ENCODE measurements at regions not wholly inside any gene's neighbourhood (a gene's known extent, or its start where the extent isn't known, plus 50 kb on each side); places are given as distances from the start of the nearest gene placed in this dataset.

DNA sequence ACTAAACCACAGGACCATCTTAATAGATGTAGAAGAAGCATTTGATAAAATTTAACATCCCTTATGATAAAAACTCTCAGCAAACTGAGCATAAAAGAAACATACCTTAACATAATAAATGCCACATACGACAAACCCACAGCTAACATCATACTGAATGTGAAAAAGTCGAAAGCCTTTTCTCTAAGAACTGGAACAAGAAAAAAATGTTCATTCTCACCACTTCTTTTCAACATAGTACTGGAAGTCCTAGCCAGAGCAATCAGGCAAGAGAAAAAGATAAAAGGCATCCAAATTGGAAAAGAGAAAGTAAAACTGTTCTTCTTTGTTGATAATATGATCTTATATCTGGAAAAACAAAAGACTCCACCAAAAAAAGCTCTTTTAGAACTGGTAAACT, 134.2 kb downstream of the RPL22L1 start:
- no peak for DNase-seq
- H3K27me3 Mint-ChIP-seq (ENCODE audit: low read depth): peaks cover 4% of the 10 kb centered on the region
- H3K36me3 Mint-ChIP-seq (ENCODE audit: low read depth): no peaks in the 10 kb centered on the region
- H3K4me3 Mint-ChIP-seq: no peak overlapping the region
- ChIA-PET CTCF (no interaction called here), POLR2A (no interaction called here)
- no peak overlapping the region for H3K27ac Mint-ChIP-seq
- H3K4me1 Mint-ChIP-seq (ENCODE audit: low read depth): no peaks in the 10 kb centered on the region
- H3K9me3 Mint-ChIP-seq (ENCODE audit: insufficient read depth): no peaks in the 10 kb centered on the region
- ATAC-seq: no peak

DNA sequence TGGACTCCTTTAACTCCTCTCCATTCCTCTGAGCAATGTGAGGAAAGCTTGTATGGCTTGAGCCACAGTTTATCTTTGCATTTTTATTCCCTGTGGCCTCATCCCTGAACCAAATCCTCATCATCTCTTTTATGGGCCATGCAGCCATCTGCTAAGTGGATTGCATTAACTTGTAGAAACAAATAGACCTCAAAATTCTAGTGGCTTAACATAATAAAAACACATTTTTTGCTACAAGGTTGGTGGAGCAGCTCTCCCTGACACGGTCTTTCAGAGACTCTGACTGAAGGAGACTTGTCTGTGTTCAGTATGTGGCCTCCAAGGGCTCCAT, 135.3 kb downstream of the RPL22L1 start:
- Mint-ChIP-seq H3K4me3 (no peak overlapping the region), H3K27ac (no peak overlapping the region), H3K4me1 (ENCODE audit: low read depth) (no peaks in the 10 kb centered on the region), H3K27me3 (ENCODE audit: low read depth) (peaks cover 7% of the 10 kb centered on the region), H3K36me3 (ENCODE audit: low read depth) (no peaks in the 10 kb centered on the region), H3K9me3 (ENCODE audit: insufficient read depth) (no peaks in the 10 kb centered on the region)
- ChIA-PET POLR2A (no interaction called here), CTCF (no interaction called here)
- DNase-seq (no peak), ATAC-seq (no peak)

DNA sequence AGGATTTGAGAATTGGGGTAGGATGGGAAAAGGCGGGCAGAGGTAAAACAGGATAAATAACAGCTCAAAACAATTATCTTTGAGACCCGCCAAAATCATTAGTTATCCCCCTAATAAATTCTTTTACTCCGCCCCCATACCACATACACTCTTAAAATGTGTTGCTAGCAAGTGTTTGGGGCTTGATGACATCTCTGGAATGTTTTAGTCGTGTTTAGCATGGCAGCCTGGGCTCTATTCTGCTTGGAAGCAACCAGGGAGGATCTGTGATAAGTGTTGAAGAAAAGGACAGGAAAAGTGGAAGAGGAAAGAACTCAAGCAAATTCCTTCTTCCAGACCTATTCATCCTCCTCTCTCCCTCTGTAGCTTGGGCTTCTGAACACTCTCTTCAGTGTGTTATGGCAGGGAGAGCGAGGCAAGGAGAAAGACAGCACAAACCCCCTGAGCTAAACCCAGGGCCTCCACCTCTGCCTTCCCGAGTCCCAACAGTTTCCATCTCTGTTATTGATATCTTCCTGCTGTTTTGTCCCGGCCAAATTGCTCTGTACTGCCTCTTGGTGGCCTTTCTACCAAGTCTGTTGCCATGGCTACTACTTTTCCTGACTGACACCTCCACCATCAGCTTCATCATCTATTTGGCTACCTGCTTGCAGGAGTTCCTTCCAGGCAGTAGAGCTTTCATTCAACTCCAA, 135.8 kb downstream of the RPL22L1 start:
- Mint-ChIP-seq H3K27me3 (ENCODE audit: low read depth) (peaks cover 6% of the 10 kb centered on the region), H3K27ac (no peak overlapping the region), H3K4me1 (ENCODE audit: low read depth) (no peaks in the 10 kb centered on the region), H3K4me3 (no peak overlapping the region), H3K9me3 (ENCODE audit: insufficient read depth) (no peaks in the 10 kb centered on the region), H3K36me3 (ENCODE audit: low read depth) (no peaks in the 10 kb centered on the region)
- DNase-seq (no peak), ATAC-seq (no peak)
- CTCF ChIA-PET: no interaction called here
- POLR2A ChIA-PET: no interaction called here

DNA sequence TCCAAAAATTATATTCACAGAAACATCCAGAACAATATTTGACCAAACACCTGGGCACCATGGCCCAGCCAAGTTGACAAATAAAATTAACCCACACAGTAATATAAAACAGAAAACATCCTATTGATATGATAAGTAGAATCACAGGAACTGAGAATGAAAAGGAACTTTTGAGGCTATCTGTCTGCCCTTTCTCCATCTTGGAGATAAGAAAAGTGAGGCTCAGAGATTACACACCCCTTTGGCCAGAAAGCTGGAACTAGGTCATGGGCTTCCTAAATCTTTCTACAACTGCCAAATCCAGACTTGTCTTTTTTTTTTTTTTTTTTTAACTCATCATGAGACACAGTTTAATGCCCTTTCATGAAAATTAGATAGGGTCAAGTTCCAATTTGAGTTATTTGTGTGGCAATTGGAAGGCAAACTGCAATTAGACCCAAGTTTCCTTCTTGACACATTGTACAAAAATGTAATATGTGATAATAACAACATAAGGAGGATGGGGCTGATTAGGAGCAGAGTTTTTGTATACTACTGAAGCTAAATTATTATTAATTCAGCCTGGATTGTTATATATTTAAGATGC, 137.2 kb downstream of the RPL22L1 start:
- ChIA-PET CTCF (no interaction called here), POLR2A (no interaction called here)
- ATAC-seq (no peak), DNase-seq (no peak)
- H3K27me3 Mint-ChIP-seq (ENCODE audit: low read depth): peaks cover 3% of the 10 kb centered on the region
- H3K4me3 Mint-ChIP-seq: no peak overlapping the region
- no peaks in the 10 kb centered on the region for H3K36me3 Mint-ChIP-seq (ENCODE audit: low read depth)
- no peak overlapping the region for H3K27ac Mint-ChIP-seq
- H3K4me1 Mint-ChIP-seq (ENCODE audit: low read depth): no peaks in the 10 kb centered on the region
- no peaks in the 10 kb centered on the region for H3K9me3 Mint-ChIP-seq (ENCODE audit: insufficient read depth)

DNA sequence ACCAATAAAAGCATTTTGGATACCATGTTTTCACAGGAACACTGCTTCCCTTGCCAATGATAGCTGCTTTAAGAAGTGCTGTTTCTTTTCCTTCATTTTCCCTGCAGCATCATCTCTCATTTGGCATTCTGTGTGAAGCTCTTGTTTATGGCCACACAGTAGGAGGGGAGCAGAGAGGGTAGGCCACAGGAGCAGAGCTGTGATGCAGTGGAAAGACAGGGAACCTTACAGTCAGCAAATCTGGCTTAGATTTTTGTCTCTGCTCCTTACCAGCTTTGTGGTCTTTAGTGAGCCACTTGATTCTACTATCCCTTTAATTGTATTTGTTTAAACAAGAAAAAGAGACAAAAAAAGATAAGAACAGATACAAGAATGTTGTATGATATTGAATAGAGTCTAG, 138.7 kb downstream of the RPL22L1 start:
- no peaks in the 10 kb centered on the region for H3K9me3 Mint-ChIP-seq (ENCODE audit: insufficient read depth)
- H3K4me3 Mint-ChIP-seq: no peak overlapping the region
- ChIA-PET CTCF (no interaction called here), POLR2A (no interaction called here)
- H3K36me3 Mint-ChIP-seq (ENCODE audit: low read depth): no peaks in the 10 kb centered on the region
- H3K27me3 Mint-ChIP-seq (ENCODE audit: low read depth): peaks cover 3% of the 10 kb centered on the region
- no peak for DNase-seq
- ATAC-seq: no peak
- H3K27ac Mint-ChIP-seq: no peak overlapping the region
- H3K4me1 Mint-ChIP-seq (ENCODE audit: low read depth): no peaks in the 10 kb centered on the region

DNA sequence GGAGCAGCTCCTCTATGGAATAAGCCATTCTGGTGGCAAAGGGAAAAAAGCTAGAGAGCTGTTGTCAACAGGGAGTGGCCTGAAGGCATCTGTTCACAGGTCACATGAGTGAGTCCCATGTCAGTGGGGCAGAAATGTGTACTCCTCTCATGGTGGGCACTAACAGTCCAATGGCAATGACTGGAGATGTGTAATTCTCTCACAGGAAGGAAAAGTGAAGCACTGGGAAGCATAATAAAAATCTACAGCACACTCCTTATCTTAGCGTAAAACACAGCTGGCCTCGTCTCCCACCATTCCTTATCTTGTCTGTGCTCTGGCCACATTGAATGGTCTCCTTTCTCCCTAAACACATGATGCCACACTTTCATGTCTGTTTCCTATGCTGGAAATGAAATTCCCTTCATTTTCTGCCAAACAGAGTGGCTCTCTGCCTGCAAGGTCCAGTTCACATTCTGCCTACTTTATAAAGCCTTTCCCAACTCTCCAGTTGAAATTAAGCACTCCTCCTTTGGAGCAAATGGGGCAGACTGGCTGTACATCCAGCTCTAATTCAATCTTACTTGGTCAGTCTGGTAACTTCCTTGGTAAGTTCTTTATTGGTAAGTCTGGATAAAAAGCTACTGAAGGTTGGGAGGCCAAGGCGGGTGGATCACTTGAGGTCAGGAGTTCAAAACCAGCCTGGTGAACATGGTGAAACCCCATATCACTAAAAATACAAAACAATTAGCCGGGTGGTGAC, 139.8 kb downstream of the RPL22L1 start:
- ChIA-PET POLR2A (no interaction called here), CTCF (interaction anchor here (0.8 kb wide), 1 partner anchor 115 kb away, joined by 3 read pairs; no protein-coding TSS in a partner anchor)
- Mint-ChIP-seq H3K4me1 (ENCODE audit: low read depth) (no peaks in the 10 kb centered on the region), H3K36me3 (ENCODE audit: low read depth) (no peaks in the 10 kb centered on the region), H3K9me3 (ENCODE audit: insufficient read depth) (no peaks in the 10 kb centered on the region), H3K4me3 (no peak overlapping the region), H3K27ac (no peak overlapping the region), H3K27me3 (ENCODE audit: low read depth) (peaks cover 3% of the 10 kb centered on the region)
- DNase-seq: no peak
- ATAC-seq: no peak

DNA sequence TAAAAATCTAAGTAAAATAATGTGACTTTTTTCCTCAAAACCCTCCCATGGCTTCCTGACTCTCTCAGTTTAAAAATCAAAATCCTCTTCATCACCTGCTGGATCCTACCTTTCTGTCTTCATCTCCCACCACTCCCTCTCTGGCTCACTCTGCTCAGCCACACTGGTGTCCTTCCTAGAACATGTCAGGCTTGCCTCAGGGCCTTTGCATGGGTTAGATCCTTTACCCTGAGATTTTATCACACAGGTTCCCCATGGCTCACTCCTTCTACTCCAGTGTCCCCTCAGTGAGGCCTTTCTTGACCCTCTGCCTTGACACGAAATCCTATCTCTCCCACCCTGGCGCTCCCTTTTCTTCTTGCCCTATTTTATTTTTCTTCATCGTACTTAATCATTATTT, 141.8 kb downstream of the RPL22L1 start:
- Mint-ChIP-seq H3K9me3 (ENCODE audit: insufficient read depth) (no peaks in the 10 kb centered on the region), H3K27me3 (ENCODE audit: low read depth) (peaks cover 8% of the 10 kb centered on the region), H3K27ac (no peak overlapping the region), H3K4me1 (ENCODE audit: low read depth) (no peaks in the 10 kb centered on the region), H3K4me3 (no peak overlapping the region), H3K36me3 (ENCODE audit: low read depth) (no peaks in the 10 kb centered on the region)
- ChIA-PET CTCF (no interaction called here), POLR2A (no interaction called here)
- DNase-seq (no peak), ATAC-seq (no peak)

DNA sequence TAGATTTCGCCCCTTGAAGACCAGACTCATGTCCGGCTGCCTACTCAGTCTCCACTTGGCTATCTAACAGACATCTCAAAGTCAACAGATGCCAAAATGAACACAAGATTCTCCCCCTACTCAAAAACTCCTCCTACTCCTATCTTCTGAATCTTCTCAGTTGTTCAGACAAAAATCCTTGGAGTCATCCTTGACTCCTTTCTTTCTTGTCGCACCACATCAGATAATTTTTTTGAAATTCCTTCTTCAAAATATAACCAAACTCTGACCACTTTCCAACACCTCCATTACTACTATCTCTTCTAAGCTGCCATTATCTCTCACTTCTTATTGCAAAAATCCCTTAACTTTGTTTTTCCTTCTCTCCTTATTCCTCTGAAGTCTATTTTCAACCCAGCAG, 141.9 kb upstream of the SLC7A14 start:
- CTCF ChIA-PET: no interaction called here
- POLR2A ChIA-PET: no interaction called here
- DNase-seq (no peak), ATAC-seq (no peak)
- Mint-ChIP-seq H3K4me1 (ENCODE audit: low read depth) (no peaks in the 10 kb centered on the region), H3K27ac (no peak overlapping the region), H3K27me3 (ENCODE audit: low read depth) (peaks cover 8% of the 10 kb centered on the region), H3K36me3 (ENCODE audit: low read depth) (no peaks in the 10 kb centered on the region), H3K4me3 (no peak overlapping the region), H3K9me3 (ENCODE audit: insufficient read depth) (no peaks in the 10 kb centered on the region)

DNA sequence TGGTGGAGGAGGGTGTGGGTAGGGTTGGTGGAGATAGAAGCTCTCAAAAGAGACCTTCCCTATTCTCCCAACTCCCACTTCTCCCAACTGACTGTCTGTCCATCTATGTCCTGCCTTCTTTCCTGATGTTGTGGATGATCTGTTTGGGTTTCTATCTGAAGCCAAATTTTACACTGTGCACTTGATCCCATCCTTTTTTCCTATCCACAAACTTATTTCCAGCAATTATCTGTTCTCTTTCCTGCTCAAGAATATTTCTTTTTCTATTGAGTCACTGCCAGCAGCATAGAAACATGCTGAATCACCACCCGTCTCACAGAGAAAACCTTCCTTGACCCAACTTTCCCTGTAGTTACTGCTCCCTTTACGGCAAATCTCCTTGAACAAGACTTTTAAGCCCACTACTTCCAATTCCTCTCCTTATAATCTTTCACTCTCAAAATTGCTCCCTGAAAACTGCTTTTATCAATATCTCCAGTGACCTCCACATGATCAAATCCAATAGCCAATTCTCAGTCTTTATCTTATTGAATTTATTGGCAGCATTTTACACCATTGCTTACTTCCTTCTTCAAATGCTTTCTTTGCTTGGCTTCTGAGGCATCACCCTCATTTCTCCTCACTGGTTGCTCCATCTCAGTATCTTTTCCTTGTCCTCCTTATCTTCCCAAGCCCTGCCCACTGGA, 141.2 kb upstream of the SLC7A14 start:
- ATAC-seq: no peak
- Mint-ChIP-seq H3K9me3 (ENCODE audit: insufficient read depth) (no peaks in the 10 kb centered on the region), H3K4me1 (ENCODE audit: low read depth) (no peaks in the 10 kb centered on the region), H3K36me3 (ENCODE audit: low read depth) (no peaks in the 10 kb centered on the region), H3K27ac (no peak overlapping the region), H3K27me3 (ENCODE audit: low read depth) (peaks cover 8% of the 10 kb centered on the region), H3K4me3 (no peak overlapping the region)
- POLR2A ChIA-PET: no interaction called here
- DNase-seq: no peak
- CTCF ChIA-PET: no interaction called here

DNA sequence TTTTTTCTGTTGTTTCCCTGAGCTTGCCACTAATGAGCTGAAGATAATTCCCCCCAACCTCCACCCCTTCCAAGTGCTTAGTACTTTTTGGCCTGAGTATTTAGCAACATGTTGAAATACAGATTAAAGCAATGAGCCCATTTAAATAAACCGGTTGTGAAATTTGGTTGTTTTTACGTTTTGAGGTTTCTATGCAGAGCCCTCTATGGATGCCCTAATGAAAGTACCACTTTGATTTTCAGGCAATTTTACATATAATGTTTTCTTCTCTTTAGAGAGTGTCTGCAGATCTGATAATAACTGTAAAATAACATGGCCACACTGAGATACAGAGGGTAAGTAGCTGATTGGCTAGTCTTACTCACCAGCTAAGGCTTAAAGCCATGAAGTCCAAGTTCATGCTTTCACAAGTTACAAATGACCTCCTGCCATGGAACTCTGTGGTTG, 139.4 kb upstream of the SLC7A14 start:
- no peak for DNase-seq
- no peaks in the 10 kb centered on the region for H3K4me1 Mint-ChIP-seq (ENCODE audit: low read depth)
- no peak for ATAC-seq
- no peak overlapping the region for H3K27ac Mint-ChIP-seq
- ChIA-PET POLR2A (no interaction called here), CTCF (interaction anchor here (1.0 kb wide), 1 partner anchor 311 kb away, joined by 4 read pairs; no protein-coding TSS in a partner anchor)
- no peaks in the 10 kb centered on the region for H3K36me3 Mint-ChIP-seq (ENCODE audit: low read depth)
- no peak overlapping the region for H3K4me3 Mint-ChIP-seq
- peaks cover 8% of the 10 kb centered on the region for H3K27me3 Mint-ChIP-seq (ENCODE audit: low read depth)
- H3K9me3 Mint-ChIP-seq (ENCODE audit: insufficient read depth): no peaks in the 10 kb centered on the region

DNA sequence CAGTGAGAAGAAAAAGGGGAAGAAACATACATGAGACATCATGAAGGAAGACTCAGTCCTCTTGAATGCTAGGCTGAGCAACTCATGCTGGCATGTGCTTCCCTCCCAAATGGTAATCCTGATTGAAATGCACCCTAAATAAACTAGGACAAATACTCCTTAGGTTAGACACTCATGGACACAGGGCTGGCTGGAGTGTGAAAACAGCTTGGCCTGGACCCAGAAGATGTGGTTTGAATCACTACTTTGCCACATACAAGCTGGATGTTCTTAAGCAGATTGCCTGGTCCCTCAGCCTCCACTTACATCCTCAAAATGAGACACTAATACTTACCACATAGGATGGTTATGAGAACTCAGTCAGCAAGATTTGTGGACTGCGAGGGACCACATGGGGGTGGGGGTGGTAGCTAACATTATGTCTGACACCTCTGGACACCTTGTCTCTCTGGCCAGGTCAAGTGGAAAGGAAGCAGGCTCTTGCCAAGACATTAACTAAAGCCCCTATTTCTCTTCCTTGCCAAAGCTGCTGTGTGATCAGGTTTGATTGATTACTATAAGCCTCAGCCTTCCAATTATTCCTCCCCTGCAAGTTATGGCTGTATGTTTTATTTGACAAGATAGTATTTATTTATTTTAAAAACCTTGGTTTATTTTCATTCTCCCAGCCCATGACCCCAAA, 138.9 kb upstream of the SLC7A14 start:
- ATAC-seq (no peak), DNase-seq (no peak)
- Mint-ChIP-seq H3K27ac (no peak overlapping the region), H3K4me1 (ENCODE audit: low read depth) (no peaks in the 10 kb centered on the region), H3K27me3 (ENCODE audit: low read depth) (peaks cover 8% of the 10 kb centered on the region), H3K4me3 (no peak overlapping the region), H3K36me3 (ENCODE audit: low read depth) (no peaks in the 10 kb centered on the region), H3K9me3 (ENCODE audit: insufficient read depth) (no peaks in the 10 kb centered on the region)
- ChIA-PET POLR2A (interaction anchor here (1.0 kb wide), 1 partner anchor 27 kb away, joined by 3 read pairs; no protein-coding TSS in a partner anchor), CTCF (interaction anchor here (1.0 to 1.2 kb wide), 2 partner anchors 87 to 311 kb away, joined by 3 to 4 read pairs; no protein-coding TSS in a partner anchor)

Data from activated CD8-positive, alpha-beta T cell treated with anti-CD3 and anti-CD28 coated beads, Interleukin-2, amount 10 ng/mL, durations not matched to agents 7 days and 5 days (primary cell).